GM23338 (cell line): ENCODE measurements at regions not wholly inside any gene's neighbourhood (a gene's known extent, or its start where the extent isn't known, plus 50 kb on each side); places are given as distances from the start of the nearest gene placed in this dataset.

Experiments used
- ATAC-seq: fragments of 200-7000 bp; cut with Tn5 transposase; 3 replicates; pipeline ENCODE4 v1.9.1; 2020
- DNase-seq: peaks from one replicate; pipeline ENCODE4 v3.0.0-alpha.2; 2015; ENCODE audit warnings: low spot score
- H2AFZ ChIP-seq: fragments of 200-600 bp; sonication (generic); 2 replicates; pipeline ENCODE4 v1.8.0; 2016; ENCODE audit warnings: antibody characterized with exemption, mild to moderate bottlenecking, moderate library complexity
- H3F3A ChIP-seq: fragments of 200-600 bp; sonication (generic); replicated peaks from 2 replicates; pipeline ENCODE4 v1.8.0; 2017; ENCODE audit warnings: antibody characterized with exemption, mixed run types, low read depth
- H3K27ac ChIP-seq: fragments of 200-600 bp; sonication (generic); 2 replicates; pipeline ENCODE4 v1.6.1; 2016; ENCODE audit warnings: low read depth
- H3K27me3 ChIP-seq: fragments of 200-600 bp; sonication (generic); 2 replicates; pipeline ENCODE4 v1.8.0; 2016; ENCODE audit warnings: mild to moderate bottlenecking, mixed run types, moderate library complexity; ENCODE audit not compliant: insufficient read depth
- H3K36me3 ChIP-seq: fragments of 200-600 bp; sonication (generic); 2 replicates; pipeline ENCODE4 v1.8.0; 2016; ENCODE audit warnings: mild to moderate bottlenecking; ENCODE audit not compliant: insufficient read depth
- H3K4me1 ChIP-seq: fragments of 200-600 bp; sonication (generic); 2 replicates; pipeline ENCODE4 v1.8.0; 2016; ENCODE audit warnings: mild to moderate bottlenecking, moderate library complexity; ENCODE audit not compliant: insufficient read depth
- H3K4me2 ChIP-seq: fragments of 200-600 bp; sonication (generic); 2 replicates; pipeline ENCODE4 v1.7.1; 2017; ENCODE audit warnings: mixed run types
- H3K4me3 ChIP-seq: fragments of 200-600 bp; sonication (generic); 2 replicates; pipeline ENCODE4 v1.6.1; 2016; ENCODE audit warnings: mixed run types
- H3K79me2 ChIP-seq: fragments of 200-600 bp; sonication (generic); replicated peaks from 2 replicates; pipeline ENCODE4 v1.8.0; 2017; ENCODE audit warnings: mild to moderate bottlenecking; ENCODE audit not compliant: insufficient read depth
- H3K9me2 ChIP-seq: fragments of 200-600 bp; sonication (generic); 2 replicates; pipeline ENCODE4 v1.8.0; 2017; ENCODE audit not compliant: insufficient read depth
- H4K20me1 ChIP-seq: fragments of 200-600 bp; sonication (generic); replicated peaks from 2 replicates; pipeline ENCODE4 v1.8.0; 2017; ENCODE audit warnings: mild to moderate bottlenecking; ENCODE audit not compliant: insufficient read depth
- H3K27ac Mint-ChIP-seq: 2 replicates; pipeline ENCODE4 v1.8.0; 2020; ENCODE audit warnings: inconsistent platforms, mild to moderate bottlenecking, moderate library complexity, mixed read lengths
- H3K27me3 Mint-ChIP-seq: 3 replicates; pipeline ENCODE4 v1.8.0; 2022; ENCODE audit warnings: low read depth, mild to moderate bottlenecking, moderate library complexity, mixed read lengths, inconsistent platforms; ENCODE audit not compliant: insufficient read depth, poor library complexity
- H3K36me3 Mint-ChIP-seq: 3 replicates; pipeline ENCODE4 v1.8.0; 2021; ENCODE audit warnings: low read depth, mild to moderate bottlenecking, inconsistent platforms, moderate library complexity, mixed read lengths
- H3K4me1 Mint-ChIP-seq: 3 replicates; pipeline ENCODE4 v1.8.0; 2020; ENCODE audit warnings: mild to moderate bottlenecking, inconsistent platforms, mixed read lengths
- H3K4me3 Mint-ChIP-seq: 3 replicates; pipeline ENCODE4 v1.8.0; 2021; ENCODE audit warnings: moderate library complexity, mild to moderate bottlenecking, inconsistent platforms, mixed read lengths
- H3K9me3 Mint-ChIP-seq: 3 replicates; pipeline ENCODE4 v1.8.0; 2020; ENCODE audit warnings: moderate library complexity, mild to moderate bottlenecking, inconsistent platforms, mixed read lengths
- CREB1 ChIP-seq: fragments of 250-450 bp; sonication (Bioruptor Pico); IDR thresholded peaks from 2 replicates; pipeline ENCODE4 v1.5.0; 2020; ENCODE audit warnings: low read depth, mild to moderate bottlenecking, moderate library complexity
- EZH2 ChIP-seq: fragments of 200-600 bp; sonication (generic); IDR thresholded peaks from one replicate; pipeline ENCODE4 v1.8.0; 2017; ENCODE audit warnings: antibody characterized with exemption, mild to moderate bottlenecking, low read depth; ENCODE audit not compliant: unreplicated experiment
- EZH2phosphoT487 ChIP-seq: fragments of 200-600 bp; sonication (generic); IDR thresholded peaks from one replicate; pipeline ENCODE4 v1.8.1; 2018; ENCODE audit warnings: antibody characterized with exemption; ENCODE audit not compliant: unreplicated experiment
- JUNB ChIP-seq: IDR thresholded peaks from one replicate; pipeline ENCODE4 v1.6.1; 2016; ENCODE audit warnings: antibody characterized with exemption; ENCODE audit not compliant: unreplicated experiment
- NANOG ChIP-seq: IDR thresholded peaks from 2 replicates; pipeline ENCODE4 v1.6.1; 2016; ENCODE audit warnings: antibody characterized with exemption, borderline replicate concordance
- REST ChIP-seq: IDR thresholded peaks from one replicate; pipeline ENCODE4 v1.6.1; 2018; ENCODE audit warnings: antibody characterized with exemption; ENCODE audit not compliant: unreplicated experiment
- STAT1 ChIP-seq: IDR thresholded peaks from one replicate; pipeline ENCODE4 v1.6.1; 2016; ENCODE audit warnings: antibody characterized with exemption; ENCODE audit not compliant: unreplicated experiment
- ZNF114 ChIP-seq: fragments of 250-450 bp; sonication (Bioruptor Pico); IDR thresholded peaks from 2 replicates; pipeline ENCODE4 v1.5.0; 2020; ENCODE audit warnings: mild to moderate bottlenecking, moderate library complexity
- ZNF331 ChIP-seq: fragments of 250-450 bp; sonication (Bioruptor Pico); IDR thresholded peaks from 2 replicates; pipeline ENCODE4 v1.5.0; 2020; ENCODE audit warnings: low read depth, mild to moderate bottlenecking, moderate library complexity
- TF ChIP-seq, protein P1 (sequence below): fragments of 250-450 bp; sonication (Bioruptor Pico); IDR thresholded peaks from 2 replicates; pipeline ENCODE4 v1.5.0; 2020; ENCODE audit warnings: mild to moderate bottlenecking, moderate library complexity
- TF ChIP-seq, protein P2 (sequence below), 2 experiments: fragments of 200-600 bp in 1 of 2; sonication (generic) in 1 of 2; conservative IDR thresholded peaks; 2 replicates each; pipeline versions ENCODE4 v1.5.1 to v1.6.1; 2016 to 2017; ENCODE audit warnings: antibody characterized with exemption in 2 of 2, low read depth in 2 of 2, mild to moderate bottlenecking in 2 of 2, moderate library complexity in 1 of 2
- TF ChIP-seq, protein P3 (sequence below): IDR thresholded peaks from 2 replicates; pipeline ENCODE4 v1.6.1; 2016; ENCODE audit warnings: antibody characterized with exemption

DNA sequence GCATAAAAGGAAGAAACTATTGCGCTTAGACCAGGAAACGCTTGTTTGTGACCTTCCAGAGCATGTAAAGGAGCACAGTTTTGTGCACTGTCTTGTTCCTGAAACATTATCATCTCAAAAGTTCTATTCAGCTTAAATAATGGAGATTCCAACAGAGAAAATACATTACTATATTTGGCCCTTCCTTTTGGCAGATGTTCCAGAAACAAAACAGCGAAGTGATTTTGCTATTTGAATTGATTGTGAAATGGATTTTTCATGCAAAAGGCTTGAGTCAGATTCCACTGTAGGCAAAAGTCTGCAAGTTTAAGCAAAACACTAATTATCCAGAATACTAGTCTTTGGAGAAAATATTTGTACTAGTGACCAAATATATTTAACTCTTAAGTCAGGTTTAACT lies 80.3 kb upstream of the PTBP2 start (continued):
- TF ChIP-seq, protein P1, sequence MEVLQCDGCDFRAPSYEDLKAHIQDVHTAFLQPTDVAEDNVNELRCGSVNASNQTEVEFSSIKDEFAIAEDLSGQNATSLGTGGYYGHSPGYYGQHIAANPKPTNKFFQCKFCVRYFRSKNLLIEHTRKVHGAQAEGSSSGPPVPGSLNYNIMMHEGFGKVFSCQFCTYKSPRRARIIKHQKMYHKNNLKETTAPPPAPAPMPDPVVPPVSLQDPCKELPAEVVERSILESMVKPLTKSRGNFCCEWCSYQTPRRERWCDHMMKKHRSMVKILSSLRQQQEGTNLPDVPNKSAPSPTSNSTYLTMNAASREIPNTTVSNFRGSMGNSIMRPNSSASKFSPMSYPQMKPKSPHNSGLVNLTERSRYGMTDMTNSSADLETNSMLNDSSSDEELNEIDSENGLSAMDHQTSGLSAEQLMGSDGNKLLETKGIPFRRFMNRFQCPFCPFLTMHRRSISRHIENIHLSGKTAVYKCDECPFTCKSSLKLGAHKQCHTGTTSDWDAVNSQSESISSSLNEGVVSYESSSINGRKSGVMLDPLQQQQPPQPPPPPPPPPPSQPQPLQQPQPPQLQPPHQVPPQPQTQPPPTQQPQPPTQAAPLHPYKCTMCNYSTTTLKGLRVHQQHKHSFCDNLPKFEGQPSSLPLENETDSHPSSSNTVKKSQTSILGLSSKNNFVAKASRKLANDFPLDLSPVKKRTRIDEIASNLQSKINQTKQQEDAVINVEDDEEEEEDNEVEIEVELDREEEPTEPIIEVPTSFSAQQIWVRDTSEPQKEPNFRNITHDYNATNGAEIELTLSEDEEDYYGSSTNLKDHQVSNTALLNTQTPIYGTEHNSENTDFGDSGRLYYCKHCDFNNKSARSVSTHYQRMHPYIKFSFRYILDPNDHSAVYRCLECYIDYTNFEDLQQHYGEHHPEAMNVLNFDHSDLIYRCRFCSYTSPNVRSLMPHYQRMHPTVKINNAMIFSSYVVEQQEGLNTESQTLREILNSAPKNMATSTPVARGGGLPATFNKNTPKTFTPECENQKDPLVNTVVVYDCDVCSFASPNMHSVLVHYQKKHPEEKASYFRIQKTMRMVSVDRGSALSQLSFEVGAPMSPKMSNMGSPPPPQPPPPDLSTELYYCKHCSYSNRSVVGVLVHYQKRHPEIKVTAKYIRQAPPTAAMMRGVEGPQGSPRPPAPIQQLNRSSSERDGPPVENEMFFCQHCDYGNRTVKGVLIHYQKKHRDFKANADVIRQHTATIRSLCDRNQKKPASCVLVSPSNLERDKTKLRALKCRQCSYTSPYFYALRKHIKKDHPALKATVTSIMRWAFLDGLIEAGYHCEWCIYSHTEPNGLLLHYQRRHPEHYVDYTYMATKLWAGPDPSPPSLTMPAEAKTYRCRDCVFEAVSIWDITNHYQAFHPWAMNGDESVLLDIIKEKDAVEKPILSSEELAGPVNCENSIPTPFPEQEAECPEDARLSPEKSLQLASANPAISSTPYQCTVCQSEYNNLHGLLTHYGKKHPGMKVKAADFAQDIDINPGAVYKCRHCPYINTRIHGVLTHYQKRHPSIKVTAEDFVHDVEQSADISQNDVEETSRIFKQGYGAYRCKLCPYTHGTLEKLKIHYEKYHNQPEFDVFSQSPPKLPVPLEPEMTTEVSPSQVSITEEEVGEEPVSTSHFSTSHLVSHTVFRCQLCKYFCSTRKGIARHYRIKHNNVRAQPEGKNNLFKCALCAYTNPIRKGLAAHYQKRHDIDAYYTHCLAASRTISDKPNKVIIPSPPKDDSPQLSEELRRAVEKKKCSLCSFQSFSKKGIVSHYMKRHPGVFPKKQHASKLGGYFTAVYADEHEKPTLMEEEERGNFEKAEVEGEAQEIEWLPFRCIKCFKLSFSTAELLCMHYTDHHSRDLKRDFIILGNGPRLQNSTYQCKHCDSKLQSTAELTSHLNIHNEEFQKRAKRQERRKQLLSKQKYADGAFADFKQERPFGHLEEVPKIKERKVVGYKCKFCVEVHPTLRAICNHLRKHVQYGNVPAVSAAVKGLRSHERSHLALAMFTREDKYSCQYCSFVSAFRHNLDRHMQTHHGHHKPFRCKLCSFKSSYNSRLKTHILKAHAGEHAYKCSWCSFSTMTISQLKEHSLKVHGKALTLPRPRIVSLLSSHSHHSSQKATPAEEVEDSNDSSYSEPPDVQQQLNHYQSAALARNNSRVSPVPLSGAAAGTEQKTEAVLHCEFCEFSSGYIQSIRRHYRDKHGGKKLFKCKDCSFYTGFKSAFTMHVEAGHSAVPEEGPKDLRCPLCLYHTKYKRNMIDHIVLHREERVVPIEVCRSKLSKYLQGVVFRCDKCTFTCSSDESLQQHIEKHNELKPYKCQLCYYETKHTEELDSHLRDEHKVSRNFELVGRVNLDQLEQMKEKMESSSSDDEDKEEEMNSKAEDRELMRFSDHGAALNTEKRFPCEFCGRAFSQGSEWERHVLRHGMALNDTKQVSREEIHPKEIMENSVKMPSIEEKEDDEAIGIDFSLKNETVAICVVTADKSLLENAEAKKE, result no peak
- TF ChIP-seq EZH2phosphoT487, result no peak
- no peak for TF ChIP-seq STAT1
- no peak for TF ChIP-seq CREB1 (CRISPR knock-in tag)

DNA sequence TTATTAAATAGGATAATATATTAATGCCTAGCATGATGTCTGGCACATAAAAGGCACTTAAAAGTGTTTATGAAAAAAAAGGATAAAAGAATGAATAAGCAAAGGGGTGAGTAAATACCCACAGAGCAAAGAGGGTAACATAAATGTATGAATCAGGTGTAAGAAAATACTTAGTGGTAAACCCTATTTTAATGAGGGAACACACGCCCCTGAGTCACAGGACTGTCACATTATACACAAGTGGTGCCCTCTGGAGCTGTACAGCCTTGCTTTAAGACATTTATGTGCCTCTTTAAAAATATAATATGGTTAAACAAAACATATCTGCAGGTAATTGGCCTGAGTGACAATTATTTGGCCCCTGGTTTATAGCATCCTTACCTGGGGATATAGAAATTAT lies 78.1 kb upstream of the PTBP2 start:
- Histone ChIP-seq H3K27me3 (no peaks in the 10 kb centered on the region), H4K20me1 (no peaks in the 10 kb centered on the region), H3K4me1 (no peaks in the 10 kb centered on the region), H3K36me3 (no peaks in the 10 kb centered on the region), H3K4me2 (no peak overlapping the region), H3K9me2 (no peaks in the 10 kb centered on the region), H3F3A (no peaks in the 10 kb centered on the region), H3K4me3 (no peak overlapping the region), H3K27ac (no peak overlapping the region), H2AFZ (no peak overlapping the region), H3K79me2 (no peaks in the 10 kb centered on the region)
- Mint-ChIP-seq H3K27me3 (peaks cover 1% of the 10 kb centered on the region), H3K4me1 (no peaks in the 10 kb centered on the region), H3K4me3 (no peak overlapping the region), H3K36me3 (no peaks in the 10 kb centered on the region), H3K27ac (no peak overlapping the region), H3K9me3 (no peaks in the 10 kb centered on the region)
- DNase-seq, result no peak
- ATAC-seq, result no peak
- TF ChIP-seq EZH2, result no peak
- no peak for TF ChIP-seq ZNF114
- no peak for TF ChIP-seq ZNF331 (CRISPR knock-in tag)
- TF ChIP-seq, protein P2, sequence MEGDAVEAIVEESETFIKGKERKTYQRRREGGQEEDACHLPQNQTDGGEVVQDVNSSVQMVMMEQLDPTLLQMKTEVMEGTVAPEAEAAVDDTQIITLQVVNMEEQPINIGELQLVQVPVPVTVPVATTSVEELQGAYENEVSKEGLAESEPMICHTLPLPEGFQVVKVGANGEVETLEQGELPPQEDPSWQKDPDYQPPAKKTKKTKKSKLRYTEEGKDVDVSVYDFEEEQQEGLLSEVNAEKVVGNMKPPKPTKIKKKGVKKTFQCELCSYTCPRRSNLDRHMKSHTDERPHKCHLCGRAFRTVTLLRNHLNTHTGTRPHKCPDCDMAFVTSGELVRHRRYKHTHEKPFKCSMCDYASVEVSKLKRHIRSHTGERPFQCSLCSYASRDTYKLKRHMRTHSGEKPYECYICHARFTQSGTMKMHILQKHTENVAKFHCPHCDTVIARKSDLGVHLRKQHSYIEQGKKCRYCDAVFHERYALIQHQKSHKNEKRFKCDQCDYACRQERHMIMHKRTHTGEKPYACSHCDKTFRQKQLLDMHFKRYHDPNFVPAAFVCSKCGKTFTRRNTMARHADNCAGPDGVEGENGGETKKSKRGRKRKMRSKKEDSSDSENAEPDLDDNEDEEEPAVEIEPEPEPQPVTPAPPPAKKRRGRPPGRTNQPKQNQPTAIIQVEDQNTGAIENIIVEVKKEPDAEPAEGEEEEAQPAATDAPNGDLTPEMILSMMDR (conservative IDR thresholded peaks at IDR 0.05; ENCODE audit: low read depth in 2 of 2), result no peak
- no peak for TF ChIP-seq REST
- no peak for TF ChIP-seq JUNB
- TF ChIP-seq, protein P3, sequence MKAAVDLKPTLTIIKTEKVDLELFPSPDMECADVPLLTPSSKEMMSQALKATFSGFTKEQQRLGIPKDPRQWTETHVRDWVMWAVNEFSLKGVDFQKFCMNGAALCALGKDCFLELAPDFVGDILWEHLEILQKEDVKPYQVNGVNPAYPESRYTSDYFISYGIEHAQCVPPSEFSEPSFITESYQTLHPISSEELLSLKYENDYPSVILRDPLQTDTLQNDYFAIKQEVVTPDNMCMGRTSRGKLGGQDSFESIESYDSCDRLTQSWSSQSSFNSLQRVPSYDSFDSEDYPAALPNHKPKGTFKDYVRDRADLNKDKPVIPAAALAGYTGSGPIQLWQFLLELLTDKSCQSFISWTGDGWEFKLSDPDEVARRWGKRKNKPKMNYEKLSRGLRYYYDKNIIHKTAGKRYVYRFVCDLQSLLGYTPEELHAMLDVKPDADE, result no peak
- TF ChIP-seq EZH2phosphoT487, result no peak
- no peak for TF ChIP-seq NANOG
